BE2C (cell line): ENCODE measurements at regions not wholly inside any gene's neighbourhood (a gene's known extent, or its start where the extent isn't known, plus 50 kb on each side); places are given as distances from the start of the nearest gene placed in this dataset.

Experiments
- DNase-seq: peaks from one replicate; pipeline ENCODE4 v3.0.0-alpha.2; 2020
- H3K27me3 ChIP-seq: fragments of 250-450 bp; sonication (Bioruptor Pico); 2 replicates; pipeline ENCODE4 v1.5.1; 2020; ENCODE audit warnings: mild to moderate bottlenecking
- H3K36me3 ChIP-seq: fragments of 250-450 bp; sonication (Bioruptor Pico); 2 replicates; pipeline ENCODE4 v1.5.1; 2020; ENCODE audit warnings: mild to moderate bottlenecking
- H3K4me1 ChIP-seq: fragments of 250-450 bp; sonication (Bioruptor Pico); 2 replicates; pipeline ENCODE4 v1.5.1; 2020
- H3K4me3 ChIP-seq: 2 replicates; pipeline ENCODE4 v1.5.1; 2011; ENCODE audit warnings: low read depth, low read length
- H3K9me3 ChIP-seq: fragments of 250-450 bp; sonication (Bioruptor Pico); 2 replicates; pipeline ENCODE4 v1.5.1; 2020
- CTCF ChIP-seq: IDR thresholded peaks from 2 replicates; pipeline ENCODE4 v1.5.1; 2012; ENCODE audit warnings: mild to moderate bottlenecking, low read depth, low read length

GRCh38 chr4:130530505-130530904, 1434.6 kb downstream of the C4orf33 start:
- Histone ChIP-seq H3K4me1 (no peaks in the 10 kb centered on the region), H3K4me3 (no peak overlapping the region), H3K36me3 (no peaks in the 10 kb centered on the region), H3K27me3 (no peaks in the 10 kb centered on the region), H3K9me3 (no peaks in the 10 kb centered on the region)
- TF ChIP-seq CTCF, result no peak
- no peak for DNase-seq

GRCh38 chr4:130534651-130535050, 1438.7 kb downstream of the C4orf33 start:
- H3K4me1 ChIP-seq, result no peaks in the 10 kb centered on the region
- no peak for TF ChIP-seq CTCF
- no peaks in the 10 kb centered on the region for H3K9me3 ChIP-seq
- H3K27me3 ChIP-seq, result no peaks in the 10 kb centered on the region
- H3K36me3 ChIP-seq, result no peaks in the 10 kb centered on the region
- DNase-seq, result no peak
- no peak overlapping the region for H3K4me3 ChIP-seq

- Histone ChIP-seq H3K36me3 (no peaks in the 10 kb centered on the region), H3K4me3 (no peak overlapping the region), H3K9me3 (no peaks in the 10 kb centered on the region), H3K4me1 (no peaks in the 10 kb centered on the region), H3K27me3 (no peaks in the 10 kb centered on the region)
- no peak for DNase-seq
- no peak for TF ChIP-seq CTCF
Observed at GRCh38 chr4:130542953-130543352, 1447.0 kb downstream of the C4orf33 start.

- no peaks in the 10 kb centered on the region for H3K36me3 ChIP-seq
- H3K4me1 ChIP-seq, result no peaks in the 10 kb centered on the region
- no peak for DNase-seq
- H3K27me3 ChIP-seq, result no peaks in the 10 kb centered on the region
- H3K9me3 ChIP-seq, result no peaks in the 10 kb centered on the region
- no peak overlapping the region for H3K4me3 ChIP-seq
- no peak for TF ChIP-seq CTCF
Observed at GRCh38 chr4:130545171-130545570, 1449.2 kb downstream of the C4orf33 start.

GRCh38 chr4:130545596-130545995, 1449.6 kb downstream of the C4orf33 start:
- no peaks in the 10 kb centered on the region for H3K36me3 ChIP-seq

GRCh38 chr4:130559268-130559667, 1463.3 kb downstream of the C4orf33 start:
- Histone ChIP-seq H3K4me3 (no peak overlapping the region), H3K27me3 (no peaks in the 10 kb centered on the region), H3K4me1 (peaks cover 3% of the 10 kb centered on the region; the same call in 1 of the 2 replicates), H3K9me3 (no peaks in the 10 kb centered on the region), H3K36me3 (no peaks in the 10 kb centered on the region)
- no peak for TF ChIP-seq CTCF
- no peak for DNase-seq

More at GRCh38 chr4:130545596-130545995, 1449.6 kb downstream of the C4orf33 start:
- Histone ChIP-seq H3K27me3 (no peaks in the 10 kb centered on the region), H3K4me3 (no peak overlapping the region), H3K4me1 (no peaks in the 10 kb centered on the region), H3K9me3 (no peaks in the 10 kb centered on the region)
- TF ChIP-seq CTCF, result no peak
- no peak for DNase-seq
